ENCODE measurements at regions not wholly inside any gene's neighbourhood (a gene's known extent, or its start where the extent isn't known, plus 50 kb on each side); places are given as distances from the start of the nearest gene placed in this dataset.

DNA sequence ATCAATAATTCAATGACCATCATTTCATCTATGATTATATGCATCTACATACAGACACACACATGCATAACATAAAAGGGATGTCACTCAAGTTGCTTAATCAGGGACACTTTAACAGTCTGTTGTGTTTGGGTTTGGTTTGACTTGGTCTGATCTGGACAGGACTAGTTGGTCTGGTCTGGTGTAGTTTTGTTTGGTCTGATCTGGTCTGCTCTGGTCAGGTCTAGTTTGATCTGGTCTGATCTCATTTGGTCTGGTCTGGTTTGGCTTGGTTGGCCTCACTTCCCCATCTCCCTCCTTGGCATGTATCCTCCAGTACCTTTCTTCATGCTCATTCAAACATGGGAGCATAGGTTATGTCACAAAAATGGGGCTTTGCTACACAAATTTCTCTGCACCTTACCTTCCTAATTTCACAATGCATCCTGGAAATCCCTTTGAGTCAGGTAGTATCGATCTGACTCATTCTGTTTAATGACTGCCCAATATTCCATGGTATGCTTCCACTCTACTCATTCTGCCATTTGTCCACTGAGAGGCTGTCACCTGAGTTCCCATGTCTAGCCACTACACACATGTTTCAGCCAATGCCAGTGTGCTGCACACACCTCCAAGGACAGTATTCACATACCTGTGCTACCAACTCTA, 73.0 kb upstream of the TPM1 start:
- DNase-seq: no peak

DNA sequence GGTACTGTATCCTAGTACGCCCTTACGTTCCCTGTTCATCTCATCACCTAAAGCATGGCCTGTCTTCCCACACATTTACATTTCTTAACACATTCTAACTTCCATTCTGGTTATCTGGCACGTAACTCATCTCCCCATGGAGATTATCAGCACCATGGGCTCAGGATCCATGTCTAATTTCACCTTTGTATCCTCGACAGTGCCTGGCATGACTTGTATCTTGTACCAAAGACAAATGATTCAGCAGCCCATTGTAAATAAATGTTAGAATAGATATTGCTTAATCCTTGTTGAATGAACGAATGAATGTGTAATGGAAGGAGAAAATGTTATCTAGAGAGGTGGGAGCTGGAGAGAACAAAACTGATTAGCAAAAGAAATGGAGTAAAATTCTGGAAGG, 69.7 kb upstream of the TPM1 start:
- no peak for DNase-seq

DNA sequence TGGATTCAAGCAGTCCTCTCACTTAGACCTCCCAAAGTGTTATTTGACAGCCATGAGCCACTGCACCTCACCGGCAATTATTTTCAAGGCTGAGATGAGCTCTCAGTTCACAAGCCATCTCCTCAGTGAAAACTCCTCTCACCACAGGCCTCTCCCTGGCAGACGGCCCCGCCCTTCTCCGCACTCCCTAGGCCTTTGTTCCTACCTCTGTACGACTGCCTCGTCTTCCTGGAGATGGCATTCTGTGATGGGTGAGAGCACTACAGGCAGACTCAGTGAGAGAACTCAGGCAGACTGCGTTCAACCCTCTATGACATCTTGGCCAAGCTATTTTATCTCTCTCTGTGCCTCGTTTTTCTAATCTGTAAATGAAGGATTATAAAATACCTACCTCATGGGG, 67.0 kb upstream of the TPM1 start:
- no peak for DNase-seq

DNA sequence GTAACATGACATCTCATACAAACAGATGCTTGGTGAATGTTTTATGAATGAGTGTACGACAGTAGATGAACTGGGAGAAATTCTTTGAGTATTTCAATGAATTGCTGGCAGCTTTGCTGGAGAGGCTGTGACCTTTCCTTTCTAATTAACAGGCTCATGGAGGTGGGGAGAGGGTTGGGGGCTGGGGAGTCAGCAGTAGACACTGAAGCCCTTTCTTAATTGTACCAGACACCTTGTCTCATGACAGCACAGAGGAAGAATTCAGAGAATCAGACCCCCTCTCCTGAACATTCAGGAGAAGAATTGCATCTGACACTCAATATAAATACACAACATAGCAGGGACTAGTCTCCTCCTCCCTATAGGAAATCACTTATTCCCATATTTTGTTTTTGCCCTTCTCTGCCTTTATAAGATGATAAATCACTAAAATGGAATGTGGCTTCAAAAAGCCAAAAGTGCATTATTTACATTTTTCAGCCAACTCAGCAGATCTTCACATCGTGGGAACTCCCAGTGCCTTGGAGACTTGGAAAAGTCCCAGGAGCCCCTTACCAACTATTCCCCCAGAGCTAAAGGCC, 66.2 kb upstream of the TPM1 start:
- DNase-seq: no peak

DNA sequence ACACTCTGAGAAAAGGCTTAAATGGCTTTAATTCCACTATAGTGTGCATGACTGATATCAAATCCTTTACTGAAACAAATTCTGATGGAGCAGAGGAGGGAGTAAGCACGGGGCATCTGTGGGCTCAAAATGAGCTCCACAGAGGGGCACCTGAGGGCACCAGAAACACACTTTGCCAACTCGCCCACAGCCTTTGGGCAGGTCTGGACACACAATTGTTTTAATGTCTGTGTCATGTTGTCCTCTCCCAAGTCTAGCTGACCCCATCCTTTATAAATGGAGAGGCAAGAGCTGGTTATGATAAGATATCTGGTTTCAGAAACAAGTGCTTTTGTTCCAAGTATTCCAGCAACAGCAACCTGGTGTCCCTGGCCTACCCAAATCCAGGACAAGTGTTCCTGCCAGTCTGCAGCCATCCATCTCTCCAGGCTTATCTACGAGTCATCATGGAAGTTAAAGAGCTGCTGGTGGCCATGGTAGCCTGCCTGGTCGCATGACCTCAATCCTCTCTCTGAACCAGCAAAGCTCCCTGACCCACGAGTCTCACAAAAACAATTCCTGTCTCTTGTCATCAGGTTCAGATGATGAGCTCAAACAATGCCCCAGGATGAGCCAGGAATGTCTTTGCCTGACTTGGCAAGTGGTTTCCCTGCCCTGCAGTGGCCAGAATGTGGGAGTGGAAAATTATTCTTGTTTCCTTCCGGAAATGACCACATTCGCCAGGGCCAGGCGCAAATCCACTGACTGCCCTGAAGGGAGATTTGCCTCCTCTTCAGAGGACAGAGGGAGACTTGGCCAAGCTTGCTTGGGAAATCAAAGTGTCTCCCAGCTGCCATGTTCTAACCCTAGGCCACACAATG, 64.4 kb upstream of the TPM1 start:
- no peak for DNase-seq

DNA sequence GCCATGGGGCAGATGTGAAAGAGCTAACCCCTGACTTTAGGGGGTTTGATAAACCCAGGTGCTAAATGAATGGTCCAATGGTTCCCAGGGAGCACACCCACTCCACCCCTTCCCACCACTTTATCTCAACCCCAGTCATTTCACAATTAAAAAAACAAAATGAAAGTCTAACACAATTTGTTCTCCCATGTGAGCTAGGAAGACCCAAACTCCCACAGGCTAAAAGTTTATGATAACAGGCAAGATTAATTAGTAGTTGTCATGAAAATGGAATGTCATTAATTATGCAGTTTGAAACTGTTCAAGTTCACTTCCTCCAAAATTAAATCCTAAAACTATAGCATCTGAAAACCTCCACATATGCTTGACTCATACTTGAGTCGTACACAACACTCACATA, 63.3 kb upstream of the TPM1 start:
- DNase-seq: no peak

DNA sequence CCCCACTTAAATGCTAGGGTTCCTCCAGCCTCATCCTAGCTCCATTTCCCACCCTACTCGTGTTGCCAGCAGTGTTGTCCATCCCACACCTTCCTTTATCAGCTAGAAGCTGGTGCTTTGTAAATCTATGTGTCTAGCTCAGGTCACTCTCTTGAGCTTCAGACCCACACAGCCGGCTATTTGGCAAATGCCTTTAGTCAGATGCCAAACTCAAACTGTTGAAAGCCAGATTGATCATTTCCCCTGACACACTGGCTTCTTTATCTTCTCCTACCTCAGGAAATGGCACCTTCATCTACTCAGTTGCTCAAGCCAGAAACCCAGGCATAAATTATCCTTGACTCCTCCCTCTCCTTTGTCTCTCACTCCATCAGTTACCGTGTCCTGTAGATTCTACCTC, 61.5 kb upstream of the TPM1 start:
- DNase-seq: no peak

DNA sequence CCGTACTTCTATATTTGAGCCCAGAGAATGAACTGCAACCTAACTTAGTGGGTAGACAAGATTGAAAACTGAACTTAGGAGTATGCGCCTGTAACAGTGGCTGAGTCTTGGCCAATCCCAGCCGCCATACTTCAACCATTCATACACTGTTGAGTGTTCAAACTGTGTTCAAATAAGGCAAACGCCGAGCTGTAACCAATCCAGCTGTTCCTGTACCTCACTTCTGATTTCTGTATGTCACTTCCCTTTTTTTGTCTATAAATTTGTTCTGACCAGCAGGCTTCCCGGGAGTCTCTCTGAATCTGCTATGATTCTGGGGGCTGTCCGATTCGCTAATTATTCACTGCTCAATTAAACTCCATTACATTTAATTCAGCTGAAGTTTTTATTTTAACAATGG, 58.6 kb upstream of the TPM1 start:
- no peak for DNase-seq

DNA sequence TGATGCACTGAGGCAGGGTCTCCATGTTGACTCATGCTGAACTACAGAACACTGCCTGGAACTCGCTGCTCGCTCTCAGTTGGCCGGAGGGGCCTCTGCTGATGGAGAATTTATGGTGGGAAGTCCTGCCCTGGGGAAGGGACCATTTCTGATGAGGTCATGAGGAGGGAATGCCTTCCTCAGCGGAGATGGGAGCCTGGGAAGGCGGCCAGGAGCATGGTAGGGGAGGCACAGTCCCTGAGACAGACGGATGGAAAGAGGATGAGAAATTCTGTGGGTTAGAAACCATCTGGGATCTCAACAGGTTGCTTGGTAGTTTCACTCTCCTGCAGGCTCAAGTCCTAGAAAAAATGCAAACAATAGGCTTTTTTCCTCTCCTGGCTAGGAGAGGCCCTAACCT, 56.8 kb upstream of the TPM1 start:
- no peak for DNase-seq

DNA sequence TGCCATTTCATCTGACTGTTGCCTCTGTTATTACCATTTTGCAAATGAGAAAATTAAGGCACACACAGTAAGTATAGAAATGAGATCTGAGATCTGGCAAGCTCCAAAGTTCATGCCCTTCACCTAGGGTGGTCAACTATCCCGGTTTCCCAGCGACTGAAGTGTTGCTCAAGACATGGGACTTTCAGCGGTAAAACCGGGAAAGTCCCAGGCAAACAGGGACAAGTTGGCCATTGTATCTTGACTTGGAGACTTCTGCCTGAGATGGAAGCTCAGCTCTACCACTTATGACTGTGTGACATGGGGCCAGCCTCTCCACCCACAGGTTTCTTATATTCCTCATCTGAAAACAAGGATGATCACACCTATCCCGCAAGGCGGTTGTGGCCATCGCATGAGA, 55.6 kb upstream of the TPM1 start:
- DNase-seq: no peak

DNA sequence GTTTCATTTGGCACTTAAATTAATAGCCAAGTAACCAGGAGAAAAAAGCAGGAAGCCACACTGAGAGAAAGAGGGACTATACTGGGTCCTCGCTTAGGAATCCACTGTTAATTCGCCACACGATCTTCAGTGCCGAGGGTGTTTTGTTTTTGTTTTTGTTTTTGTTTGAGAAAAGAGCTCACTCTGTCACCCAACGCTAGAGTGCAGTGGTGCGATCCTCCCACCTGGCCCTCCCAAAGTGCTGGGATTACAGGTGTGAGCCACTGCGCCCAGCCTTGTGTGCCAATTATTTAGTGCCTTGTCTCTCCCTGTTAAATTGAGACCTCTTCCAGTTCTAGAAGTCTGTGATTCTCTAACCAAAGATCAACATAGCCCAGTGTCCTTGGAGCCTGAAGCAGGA, 53.8 kb upstream of the TPM1 start:
- DNase-seq: no peak

DNA sequence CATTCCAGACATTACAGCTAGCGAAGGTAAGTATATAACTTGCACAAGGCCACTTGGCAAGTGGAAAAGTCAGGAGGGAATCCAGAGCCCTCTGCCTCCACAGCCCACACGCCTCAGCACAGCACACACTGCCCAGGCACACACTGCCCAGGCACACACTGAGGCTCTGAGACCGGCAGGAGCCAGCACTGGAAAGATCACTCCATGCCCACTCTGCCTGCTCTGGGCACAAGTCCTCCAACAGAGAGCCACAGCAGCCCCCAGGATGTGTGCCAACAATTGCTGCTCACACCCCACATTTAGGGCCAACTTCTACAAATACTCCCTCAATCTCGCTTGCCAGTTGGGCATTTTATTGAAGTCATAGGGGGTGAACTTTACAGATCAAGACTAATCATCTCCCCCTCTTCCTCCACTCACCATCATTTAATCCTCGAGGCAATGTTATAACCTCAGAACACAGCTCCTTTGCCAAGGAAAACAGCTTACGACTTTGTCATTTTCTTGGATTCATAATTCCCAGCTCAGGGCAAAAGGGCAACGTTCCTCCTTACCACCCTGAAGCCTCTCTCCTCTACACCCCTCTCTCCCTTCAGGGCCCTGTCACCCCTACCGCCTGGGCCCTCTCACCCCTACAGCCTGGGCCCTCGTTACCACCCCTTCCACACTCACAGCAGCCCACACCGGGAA, 53.0 kb upstream of the TPM1 start:
- no peak for DNase-seq

DNA sequence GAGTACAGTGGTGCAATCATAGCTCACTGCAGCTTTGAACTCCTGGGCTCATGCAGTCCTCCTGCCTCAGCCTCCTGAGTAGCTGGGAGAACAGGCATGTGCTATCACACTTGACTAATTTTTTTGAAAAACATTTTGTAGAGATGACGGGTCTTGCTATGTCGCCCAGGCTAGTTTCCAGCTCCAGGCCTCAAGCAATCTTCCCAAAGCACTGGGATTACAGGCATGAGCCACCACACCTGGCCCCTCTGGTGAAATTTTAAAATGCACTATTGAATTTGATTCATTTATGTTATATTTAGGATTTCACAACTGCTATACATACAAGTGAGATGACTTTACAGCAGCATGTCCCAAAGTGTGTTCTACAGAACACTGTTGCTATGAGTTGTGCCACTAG, 50.8 kb upstream of the TPM1 start:
- no peak for DNase-seq

DNA sequence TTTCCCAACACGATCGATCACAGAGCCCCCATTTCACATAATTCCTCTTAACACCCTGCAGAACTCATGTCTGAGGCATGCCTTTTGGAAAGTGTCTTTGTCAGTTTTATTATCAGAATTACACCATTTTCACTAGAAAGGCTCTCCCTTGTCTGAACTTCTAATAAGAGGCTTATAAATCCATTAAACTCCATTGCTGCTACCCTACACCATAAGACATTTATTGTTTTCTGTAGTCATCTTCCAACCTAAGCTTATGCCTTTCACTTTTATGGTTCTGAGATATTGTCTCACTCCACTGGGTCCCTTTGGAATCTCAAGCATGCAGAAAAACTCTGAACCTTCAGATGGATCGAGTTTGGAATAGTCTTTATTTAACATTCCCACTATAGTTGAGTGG, 50.2 kb upstream of the TPM1 start:
- no peak for DNase-seq

Data from CD4-positive, alpha-beta T cell treated with Interleukin-10 for 1 hour (primary cell).